HCT116 (cell line): ENCODE measurements at regions not wholly inside any gene's neighbourhood (a gene's known extent, or its start where the extent isn't known, plus 50 kb on each side); places are given as distances from the start of the nearest gene placed in this dataset.

Source experiments
- ATAC-seq: fragments of 200-7000 bp; cut with Tn5 transposase; 2 replicates; pipeline ENCODE4 v1.9.1; 2020; ENCODE audit warnings: mild to moderate bottlenecking, moderate library complexity
- BruUV-seq: library from RNA; stranded (reverse); fragments of 400-500 nt; replicated peaks from 2 replicates; lab custom pipeline; 2021; lab: Mats Ljungman, UMichigan
- CTCF ChIA-PET: fragments of 300-600 bp; sonication (Branson Sonifier 250); formaldehyde crosslinking; loops from one replicate; lab custom pipeline; 2021; ENCODE audit warnings: antibody characterized with exemption; lab: Charles Lee
- POLR2A ChIA-PET: fragments of 300-600, 350-600 bp; sonication (Branson Sonifier 250); formaldehyde crosslinking; loops from one replicate; lab custom pipeline; 2021; ENCODE audit warnings: antibody characterized with exemption; lab: Charles Lee
- RAD21 ChIA-PET, 2 experiments: fragments of 300-600 bp; sonication (Branson Sonifier 250); formaldehyde crosslinking; loops; one replicate each; lab custom pipeline; 2023; ENCODE audit warnings: low total read pairs in 2 of 2; ENCODE audit not compliant: uncharacterized antibody in 2 of 2, unreplicated experiment in 2 of 2, low non-redundant PET in 1 of 2; lab: Charles Lee
- DNase-seq: peaks from one replicate; pipeline ENCODE4 v3.0.0-alpha.2; 2010; ENCODE audit warnings: low read depth, low spot score
- H2AFZ ChIP-seq: fragments of 200-600 bp; shearing (Covaris generic), sonication (generic); 2 replicates; pipeline ENCODE4 v1.6.1; 2017; ENCODE audit warnings: low read depth, mixed run types, mixed read lengths, antibody characterized with exemption, low read length; ENCODE audit not compliant: poor library complexity, severe bottlenecking
- H3K27ac ChIP-seq: 2 replicates; pipeline ENCODE4 v1.5.1; 2012; ENCODE audit warnings: low read depth, low read length
- H3K27me3 ChIP-seq: fragments of 200-600 bp; sonication (generic); 2 replicates; pipeline ENCODE4 v1.6.1; 2016; ENCODE audit warnings: mixed run types, low read length, mixed read lengths; ENCODE audit not compliant: insufficient read depth
- H3K36me3 ChIP-seq, 2 experiments: fragments of 200-500 bp in 1 of 2; fragments of 200-600 bp in 1 of 2; sonication (Bioruptor generic) in 1 of 2; sonication (generic) in 1 of 2; 2 replicates each; pipeline versions ENCODE4 v1.5.1 to v1.6.1; 2014 to 2016; ENCODE audit warnings: low read length in 2 of 2, inconsistent platforms in 1 of 2, mixed read lengths in 1 of 2, mixed run types in 1 of 2; ENCODE audit not compliant: insufficient read depth in 2 of 2, control insufficient read depth in 1 of 2
- H3K4me1 ChIP-seq, 2 experiments: fragments of 200-600 bp in 1 of 2; sonication (generic) in 1 of 2; 2 replicates each; pipeline versions ENCODE4 v1.5.1 to v1.6.1; 2012 to 2017; ENCODE audit warnings: low read length in 2 of 2, inconsistent platforms in 1 of 2, mild to moderate bottlenecking in 1 of 2, mixed read lengths in 1 of 2, mixed run types in 1 of 2, moderate library complexity in 1 of 2; ENCODE audit not compliant: insufficient read depth in 2 of 2, control insufficient read depth in 1 of 2
- H3K4me2 ChIP-seq: fragments of 200-600 bp; sonication (generic); 2 replicates; pipeline ENCODE4 v1.6.1; 2017; ENCODE audit warnings: mixed run types, low read length, mixed read lengths
- H3K4me3 ChIP-seq, 2 experiments: fragments of 200-600 bp in 1 of 2; sonication (generic) in 1 of 2; replicated peaks in 1 of 2; 2 replicates each; pipeline ENCODE4 v1.5.1; 2011 to 2016; ENCODE audit warnings: low read length in 2 of 2, control low read depth in 1 of 2, low read depth in 1 of 2, mild to moderate bottlenecking in 1 of 2, mixed read lengths in 1 of 2, mixed run types in 1 of 2
- H3K79me2 ChIP-seq: fragments of 200-600 bp; sonication (generic); 2 replicates; pipeline ENCODE4 v1.6.1; 2017; ENCODE audit warnings: mild to moderate bottlenecking, mixed run types, low read length, moderate library complexity, mixed read lengths; ENCODE audit not compliant: insufficient read depth
- H3K9ac ChIP-seq: fragments of 200-600 bp; sonication (generic); 2 replicates; pipeline ENCODE4 v1.6.1; 2016; ENCODE audit warnings: low read length, mixed read lengths
- H3K9me2 ChIP-seq: fragments of 200-600 bp; sonication (generic), shearing (Covaris generic); 2 replicates; pipeline ENCODE4 v1.6.1; 2017; ENCODE audit warnings: mixed run types, mild to moderate bottlenecking, moderate library complexity; ENCODE audit not compliant: insufficient read depth
- H3K9me3 ChIP-seq, 2 experiments: fragments of 200-500 bp in 1 of 2; fragments of 200-600 bp in 1 of 2; sonication (Bioruptor generic) in 1 of 2; sonication (generic) in 1 of 2; 2 replicates each; pipeline ENCODE4 v1.6.1; 2014 to 2017; ENCODE audit warnings: low read length in 2 of 2, mixed read lengths in 2 of 2, inconsistent platforms in 1 of 2, low read depth in 1 of 2, mild to moderate bottlenecking in 1 of 2, mixed run types in 1 of 2, moderate library complexity in 1 of 2; ENCODE audit not compliant: control insufficient read depth in 1 of 2, insufficient read depth in 1 of 2
- H4K20me1 ChIP-seq: fragments of 200-600 bp; sonication (generic), shearing (Covaris generic); 2 replicates; pipeline ENCODE4 v1.6.1; 2017; ENCODE audit warnings: mixed run types, mild to moderate bottlenecking, moderate library complexity; ENCODE audit not compliant: insufficient read depth
- ATF3 ChIP-seq: IDR thresholded peaks from 2 replicates; pipeline ENCODE4 v1.6.1; 2012
- CBX3 ChIP-seq: IDR thresholded peaks from 2 replicates; pipeline ENCODE4 v1.6.1; 2012; ENCODE audit warnings: low read depth
- CEBPB ChIP-seq: IDR thresholded peaks from 2 replicates; pipeline ENCODE4 v1.6.1; 2012; ENCODE audit warnings: low read depth
- CTCF ChIP-seq, 3 experiments: fragments of 200-600 bp in 1 of 3; sonication (generic) in 1 of 3; IDR thresholded peaks in 2 of 3; conservative IDR thresholded peaks in 1 of 3; 2 replicates each; pipeline ENCODE4 v1.5.1; 2012 to 2017; ENCODE audit warnings: low read depth in 2 of 3, low read length in 2 of 3, antibody characterized with exemption in 1 of 3, borderline replicate concordance in 1 of 3, control low read depth in 1 of 3, mild to moderate bottlenecking in 1 of 3, mixed read lengths in 1 of 3, mixed run types in 1 of 3, moderate library complexity in 1 of 3; ENCODE audit not compliant: insufficient read depth in 1 of 3
- EGR1 ChIP-seq: IDR thresholded peaks from 2 replicates; pipeline ENCODE4 v1.6.1; 2012; ENCODE audit warnings: low read depth
- ELF1 ChIP-seq: IDR thresholded peaks from 2 replicates; pipeline ENCODE4 v1.6.1; 2012; ENCODE audit warnings: low read depth, borderline replicate concordance
- EZH2 ChIP-seq: fragments of 200-600 bp; sonication (generic); IDR thresholded peaks from 2 replicates; pipeline ENCODE4 v1.6.1; 2017; ENCODE audit warnings: antibody characterized with exemption, mixed run types
- FOSL1 ChIP-seq: IDR thresholded peaks from 2 replicates; pipeline ENCODE4 v1.6.1; 2012; ENCODE audit warnings: low read depth
- POLR2A ChIP-seq: IDR thresholded peaks from 2 replicates; pipeline ENCODE4 v1.7.0; 2011; ENCODE audit warnings: borderline replicate concordance; ENCODE audit not compliant: insufficient read depth, insufficient read length; ENCODE audit errors: extremely low read depth
- POLR2AphosphoS5 ChIP-seq: IDR thresholded peaks from 2 replicates; pipeline ENCODE4 v1.6.1; 2011; ENCODE audit warnings: mild to moderate bottlenecking, low read depth, low read length, moderate library complexity
- RAD21 ChIP-seq: IDR thresholded peaks from 2 replicates; pipeline ENCODE4 v1.6.1; 2012; ENCODE audit warnings: low read depth, mild to moderate bottlenecking
- REST ChIP-seq: IDR thresholded peaks from 2 replicates; pipeline ENCODE4 v1.6.1; 2012; ENCODE audit warnings: low read depth
- SIN3A ChIP-seq: IDR thresholded peaks from 2 replicates; pipeline ENCODE4 v1.6.1; 2012; ENCODE audit warnings: low read depth
- SRF ChIP-seq: IDR thresholded peaks from 2 replicates; pipeline ENCODE4 v1.6.1; 2012; ENCODE audit warnings: low read depth
- TCF7L2 ChIP-seq: IDR thresholded peaks from 2 replicates; pipeline ENCODE4 v1.7.0; 2011; ENCODE audit warnings: borderline replicate concordance, inconsistent platforms; ENCODE audit not compliant: insufficient read depth, insufficient read length; ENCODE audit errors: extremely low read depth
- YY1 ChIP-seq: IDR thresholded peaks from 2 replicates; pipeline ENCODE4 v1.6.1; 2011; ENCODE audit warnings: low read length, low read depth, moderate library complexity, mild to moderate bottlenecking; ENCODE audit not compliant: insufficient replicate concordance; ENCODE audit errors: extremely low read depth
- ZFX ChIP-seq: fragments of 450-650 bp; IDR thresholded peaks from 2 replicates; pipeline ENCODE4 v1.6.1; 2017
- intact Hi-C: fragments of 100-400 bp; cut with micrococcal nuclease; formaldehyde crosslinking; loops from 2 replicates; pipeline ENCODE4 v1.10.0; 2022

- intact Hi-C loops = loop anchor here (1.0 to 5.0 kb wide), 5 partner anchors 271 to 1824 kb away; no protein-coding TSS in a partner anchor
- no TSS peak for BruUV-seq
- Histone ChIP-seq H4K20me1 (no peaks in the 10 kb centered on the region), H3K36me3 (no peaks in the 10 kb centered on the region), H3K79me2 (no peaks in the 10 kb centered on the region), H3K27me3 (no peaks in the 10 kb centered on the region), H3K4me2 (no peak overlapping the region), H3K9me3 (no peaks in the 10 kb centered on the region), H3K4me3 (no peak overlapping the region), H3K9me2 (0 out of 2 replicates have a peak, but pooled peaks cover 2% of the 10 kb centered on the region), H3K9ac (no peak overlapping the region), H3K4me1 (no peaks in the 10 kb centered on the region), H2AFZ (no peak overlapping the region), H3K27ac (no peak overlapping the region)
- peak; percentile 54 for DNase-seq
- TF ChIP-seq CTCF (IDR thresholded peaks at IDR 0.05 in 2 of 3, conservative IDR thresholded peaks at IDR 0.05 in 1 of 3; ENCODE audit: borderline replicate concordance in 1 of 3, insufficient read depth in 1 of 3, low read depth in 2 of 3, low read length in 2 of 3) = peak in 2 of 3 experiments; percentile 58 to 71; a peak in 4 of 6 replicates
- peak; percentile 86 for TF ChIP-seq RAD21
- TF ChIP-seq EGR1 = no peak
- no peak for TF ChIP-seq CBX3
- TF ChIP-seq TCF7L2 = no peak
- no peak for TF ChIP-seq ZFX
- no peak for TF ChIP-seq POLR2AphosphoS5
- TF ChIP-seq YY1 = no peak
- TF ChIP-seq ELF1 = no peak
- TF ChIP-seq FOSL1 = no peak
- no peak for TF ChIP-seq REST
- no peak for TF ChIP-seq CEBPB
- TF ChIP-seq SIN3A = no peak
- TF ChIP-seq SRF = no peak
- TF ChIP-seq ATF3 = no peak
- TF ChIP-seq EZH2 = no peak
- no peak for TF ChIP-seq POLR2A
- ATAC-seq = peak; percentile 65
- ChIA-PET POLR2A (no interaction called here), CTCF (interaction anchor here (0.6 to 4.4 kb wide), 31 partner anchors 8 to 1825 kb away, joined by 3 to 31 read pairs (median 3); no protein-coding TSS in a partner anchor), RAD21 (interaction anchor here (0.8 to 1.2 kb wide), 3 partner anchors 9 to 764 kb away, joined by 3 to 4 read pairs (median 4); no protein-coding TSS in a partner anchor)
These were observed 179.3 kb downstream of the TFEC start for GRCh38 chr7:115851291-115851690.
